ENCODE measurements at regions not wholly inside any gene's neighbourhood (a gene's known extent, or its start where the extent isn't known, plus 50 kb on each side); places are given as distances from the start of the nearest gene placed in this dataset.
"Not testable (repeated sequence)": the region's sequence is repeated elsewhere in the genome, so short reads cannot be mapped to it uniquely, and the experiment has no call there.

DNA sequence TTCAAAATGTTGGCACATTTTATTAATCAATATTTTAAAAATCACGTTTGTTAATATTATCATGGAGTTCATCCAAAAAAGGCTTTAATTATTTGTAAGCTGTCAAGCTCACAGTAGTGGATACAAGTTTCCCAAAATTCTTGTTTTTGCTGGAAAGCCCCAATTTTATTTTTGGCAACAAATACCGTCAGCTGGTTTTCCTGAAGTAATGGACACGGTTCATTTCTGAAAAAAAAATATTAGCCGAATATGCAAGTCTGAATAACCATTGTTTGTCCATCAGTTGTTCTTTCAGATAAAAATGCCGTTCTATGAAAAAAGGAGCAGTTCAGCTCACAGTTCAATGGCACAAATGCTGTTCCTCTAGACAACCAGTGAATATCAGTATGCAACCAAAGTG lies 101.5 kb upstream of the RAI14 start:
- Histone ChIP-seq H3K4me1 (no peaks in the 10 kb centered on the region), H3K36me3 (replicated peaks) (no peaks in the 10 kb centered on the region), H3K9me3 (no peaks in the 10 kb centered on the region), H3K27me3 (ENCODE audit: low read depth) (peaks cover 5% of the 10 kb centered on the region), H3K4me3 (no peak overlapping the region)
- no peak for DNase-seq (ENCODE audit: low spot score in 2 of 2)
- in situ Hi-C loops (cut with MboI; ENCODE audit: low sequenced_read_pairs): no loop called here

DNA sequence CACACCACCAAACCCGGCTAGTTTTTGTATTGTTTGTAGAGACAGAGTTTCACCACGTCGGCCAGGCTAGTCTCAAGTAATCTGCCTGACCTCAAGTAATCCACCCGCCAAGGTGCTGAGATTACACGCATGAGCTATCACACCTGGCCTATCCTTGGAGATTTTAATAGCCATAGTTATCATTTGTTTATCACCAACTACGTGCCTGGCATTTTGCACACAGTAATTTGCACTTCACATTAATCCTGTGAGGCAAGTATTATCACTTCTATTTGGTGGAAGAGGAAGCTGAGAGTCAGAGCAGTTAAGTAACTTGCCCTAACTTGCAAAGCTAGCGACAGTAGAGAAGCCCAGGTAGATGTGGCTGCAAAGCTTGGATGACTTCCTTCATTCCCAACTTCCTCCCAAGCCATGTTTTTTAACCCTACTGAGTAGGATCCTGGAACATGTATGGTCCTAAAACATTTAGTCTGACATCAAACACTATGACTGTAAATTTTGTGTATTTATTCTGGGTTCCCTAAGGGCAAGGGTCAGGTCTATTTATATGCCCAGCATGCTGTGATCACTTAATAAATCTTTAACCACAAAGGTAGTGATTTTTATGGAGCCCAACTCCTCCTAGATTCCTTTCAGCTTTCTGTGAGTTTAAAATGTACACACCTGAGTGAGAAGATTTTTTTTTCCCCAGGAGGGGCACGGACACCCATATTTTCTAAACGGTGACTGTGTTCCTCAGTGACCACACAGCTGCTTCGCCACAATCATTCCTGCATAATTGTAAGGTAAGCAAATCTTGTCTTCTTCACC lies 100.2 kb upstream of the RAI14 start:
- Histone ChIP-seq H3K4me3 (no peak overlapping the region), H3K36me3 (replicated peaks) (no peaks in the 10 kb centered on the region), H3K27me3 (ENCODE audit: low read depth) (peaks cover 5% of the 10 kb centered on the region), H3K4me1 (no peaks in the 10 kb centered on the region), H3K9me3 (no peaks in the 10 kb centered on the region)
- in situ Hi-C loops (cut with MboI; ENCODE audit: low sequenced_read_pairs): no loop called here
- no peak for DNase-seq (ENCODE audit: low spot score in 2 of 2)

DNA sequence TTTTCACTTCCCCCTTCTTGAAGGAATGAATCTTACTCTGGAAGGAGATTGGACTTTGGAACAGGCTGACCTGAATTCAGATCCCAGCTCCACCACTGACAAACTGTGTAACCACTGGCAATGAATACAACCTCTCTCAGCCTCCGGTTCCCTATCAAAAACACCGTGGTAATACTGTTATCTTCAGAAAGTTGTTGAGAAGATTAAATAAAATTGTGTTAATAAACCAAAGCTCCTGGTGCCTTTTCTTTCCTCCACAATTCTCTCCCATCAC lies 99.7 kb upstream of the RAI14 start:
- Histone ChIP-seq H3K36me3 (replicated peaks) (no peaks in the 10 kb centered on the region), H3K9me3 (no peaks in the 10 kb centered on the region), H3K4me1 (no peaks in the 10 kb centered on the region), H3K27me3 (ENCODE audit: low read depth) (peaks cover 5% of the 10 kb centered on the region), H3K4me3 (no peak overlapping the region)
- DNase-seq (ENCODE audit: low spot score in 2 of 2): no peak
- in situ Hi-C loops (cut with MboI; ENCODE audit: low sequenced_read_pairs): no loop called here

DNA sequence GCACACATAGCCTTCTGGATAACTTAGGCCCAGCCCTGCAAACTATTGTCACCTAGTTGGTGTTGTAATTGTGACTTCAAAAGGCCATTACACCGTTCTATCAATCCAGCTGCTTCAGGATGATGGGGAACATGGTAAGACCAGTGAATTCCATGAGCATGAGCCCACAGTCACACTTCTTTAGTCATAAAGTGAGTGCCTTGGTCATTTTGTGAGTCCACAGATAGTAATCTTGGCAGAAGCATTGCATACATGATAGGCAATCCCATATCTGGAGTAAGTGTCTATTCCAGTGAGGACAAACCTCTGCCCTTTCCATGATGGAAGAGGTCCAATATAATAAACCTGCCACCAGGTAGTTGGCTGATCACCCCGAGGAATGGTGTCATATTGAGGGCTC lies 94.5 kb upstream of the RAI14 start:
- H3K27me3 ChIP-seq (ENCODE audit: low read depth); in situ Hi-C loops (cut with MboI; ENCODE audit: low sequenced_read_pairs); H3K36me3 ChIP-seq (replicated peaks); H3K4me1 ChIP-seq; DNase-seq (ENCODE audit: low spot score in 2 of 2); H3K4me3 ChIP-seq; H3K9me3 ChIP-seq: not testable (repeated sequence)

DNA sequence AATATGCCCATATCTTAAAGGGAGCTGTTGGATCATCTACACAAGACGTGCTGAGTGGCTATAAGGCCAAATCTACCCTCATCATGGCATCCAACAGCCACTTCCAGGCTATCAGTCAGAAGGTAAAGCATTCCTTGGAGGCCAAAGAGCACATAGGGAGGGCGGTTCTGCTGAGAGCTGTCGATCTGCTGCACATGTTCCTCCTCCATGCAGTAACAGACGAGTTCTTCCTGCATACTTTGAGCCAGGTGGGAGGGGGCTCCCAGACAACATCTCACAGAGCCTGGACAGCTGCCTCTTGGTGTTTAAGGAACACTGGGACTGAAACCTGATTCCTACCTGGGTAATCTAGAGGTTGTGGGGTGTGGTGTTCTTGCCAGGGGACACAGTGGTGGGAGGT lies 93.3 kb upstream of the RAI14 start:
- Histone ChIP-seq H3K36me3 (replicated peaks) (no peaks in the 10 kb centered on the region), H3K4me1 (no peaks in the 10 kb centered on the region), H3K9me3 (no peaks in the 10 kb centered on the region), H3K4me3 (no peak overlapping the region), H3K27me3 (ENCODE audit: low read depth) (peaks cover 5% of the 10 kb centered on the region)
- DNase-seq (ENCODE audit: low spot score in 2 of 2): no peak
- in situ Hi-C loops (cut with MboI; ENCODE audit: low sequenced_read_pairs): no loop called here

DNA sequence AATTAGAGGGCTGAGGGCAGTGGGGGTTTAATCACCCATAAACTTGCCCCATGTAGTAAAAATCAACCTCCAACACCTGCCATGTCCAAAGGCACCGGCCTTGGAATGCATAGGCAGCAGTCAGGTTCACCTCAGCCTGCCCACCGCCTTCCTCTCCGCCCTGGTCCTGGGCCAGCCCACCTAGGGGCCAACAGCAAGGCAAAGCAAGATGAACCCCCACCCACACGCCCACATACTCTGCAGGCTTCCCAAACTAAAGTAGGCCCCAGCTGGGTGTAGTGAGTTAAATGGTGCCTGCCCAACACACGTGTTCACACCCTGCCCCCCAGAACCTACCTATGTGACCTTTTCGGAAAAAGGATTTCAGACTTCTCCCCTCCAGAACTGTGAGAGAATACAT lies 92.9 kb upstream of the RAI14 start:
- no peaks in the 10 kb centered on the region for H3K9me3 ChIP-seq
- H3K36me3 ChIP-seq (replicated peaks): no peaks in the 10 kb centered on the region
- H3K4me1 ChIP-seq: no peaks in the 10 kb centered on the region
- in situ Hi-C loops (cut with MboI; ENCODE audit: low sequenced_read_pairs): no loop called here
- no peak overlapping the region for H3K4me3 ChIP-seq
- no peak for DNase-seq (ENCODE audit: low spot score in 2 of 2)
- peaks cover 2% of the 10 kb centered on the region for H3K27me3 ChIP-seq (ENCODE audit: low read depth)

DNA sequence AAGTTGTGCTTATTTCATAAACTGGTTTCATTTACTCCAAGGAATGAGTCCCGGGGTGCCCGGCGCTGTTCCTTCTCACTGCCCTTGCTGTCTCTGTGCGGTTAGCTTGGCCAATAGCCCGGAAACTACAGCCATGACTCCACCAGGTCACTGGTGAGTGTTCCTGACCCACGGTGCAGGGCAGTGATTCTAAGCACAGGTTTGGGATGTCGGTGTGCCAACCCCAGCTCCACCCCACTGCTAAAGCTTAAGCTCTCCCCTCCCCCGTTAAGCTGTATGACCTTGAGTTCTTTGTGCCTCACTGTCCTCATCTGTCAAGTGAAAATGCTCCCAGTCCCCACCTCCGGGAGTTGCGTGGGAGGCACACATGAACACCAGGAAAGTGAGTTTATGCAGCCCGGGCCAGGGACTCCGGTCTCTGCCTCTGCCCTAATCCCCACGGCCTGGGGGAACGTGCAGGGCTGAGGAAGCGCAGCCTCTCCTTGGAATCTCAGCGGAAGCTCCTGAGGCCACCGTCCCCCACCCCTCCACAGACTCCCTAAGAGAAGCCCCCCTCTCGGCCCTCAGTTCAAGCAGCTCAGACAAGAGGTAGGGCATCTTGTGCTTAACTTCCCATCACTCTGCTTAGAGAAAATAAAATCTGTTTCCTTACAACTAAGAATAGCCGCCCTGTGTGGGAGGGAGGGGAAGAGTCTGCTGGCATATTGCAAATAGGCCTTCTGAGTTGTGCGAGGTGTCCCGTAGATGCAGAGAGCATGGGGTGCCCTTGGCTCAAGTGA lies 92.0 kb upstream of the RAI14 start:
- no peak overlapping the region for H3K4me3 ChIP-seq
- in situ Hi-C loops (cut with MboI; ENCODE audit: low sequenced_read_pairs): no loop called here
- no peaks in the 10 kb centered on the region for H3K9me3 ChIP-seq
- peak in 1 of 2 experiments; percentile 31 for DNase-seq (ENCODE audit: low spot score in 2 of 2)
- H3K27me3 ChIP-seq (ENCODE audit: low read depth): no peaks in the 10 kb centered on the region; the same call in 1 of the 2 replicates
- H3K4me1 ChIP-seq: no peaks in the 10 kb centered on the region
- H3K36me3 ChIP-seq (replicated peaks): no peaks in the 10 kb centered on the region

DNA sequence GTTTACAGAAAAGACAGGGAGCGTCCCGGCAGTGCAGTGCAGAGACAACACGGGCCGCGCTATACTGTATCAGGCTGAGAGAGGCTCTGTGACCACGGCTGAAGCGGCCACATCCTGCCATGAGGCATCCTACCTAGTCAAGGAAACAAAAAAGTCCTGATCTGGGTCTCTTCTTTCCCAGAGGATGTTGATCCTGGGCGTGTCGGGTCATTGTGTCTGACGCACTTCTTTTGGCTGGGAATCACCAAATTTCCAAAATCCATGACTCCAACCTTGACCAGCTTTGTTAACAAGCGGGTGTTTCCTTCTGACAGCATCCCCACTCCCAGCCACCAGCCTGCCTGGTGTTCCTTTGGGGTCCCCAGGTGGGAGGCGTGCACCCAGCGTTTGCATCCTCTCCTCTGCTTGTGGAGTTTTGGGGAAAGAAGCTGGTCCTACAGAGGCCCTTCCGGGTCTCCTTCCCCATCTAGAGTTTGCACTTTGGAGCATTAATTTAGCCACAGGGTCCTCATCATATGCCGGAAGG lies 91.4 kb upstream of the RAI14 start:
- H3K9me3 ChIP-seq: no peaks in the 10 kb centered on the region
- DNase-seq (ENCODE audit: low spot score in 2 of 2): no peak
- in situ Hi-C loops (cut with MboI; ENCODE audit: low sequenced_read_pairs): no loop called here
- H3K4me3 ChIP-seq: no peak overlapping the region
- H3K27me3 ChIP-seq (ENCODE audit: low read depth): no peaks in the 10 kb centered on the region; the same call in 1 of the 2 replicates
- no peaks in the 10 kb centered on the region for H3K36me3 ChIP-seq (replicated peaks)
- no peaks in the 10 kb centered on the region for H3K4me1 ChIP-seq

DNA sequence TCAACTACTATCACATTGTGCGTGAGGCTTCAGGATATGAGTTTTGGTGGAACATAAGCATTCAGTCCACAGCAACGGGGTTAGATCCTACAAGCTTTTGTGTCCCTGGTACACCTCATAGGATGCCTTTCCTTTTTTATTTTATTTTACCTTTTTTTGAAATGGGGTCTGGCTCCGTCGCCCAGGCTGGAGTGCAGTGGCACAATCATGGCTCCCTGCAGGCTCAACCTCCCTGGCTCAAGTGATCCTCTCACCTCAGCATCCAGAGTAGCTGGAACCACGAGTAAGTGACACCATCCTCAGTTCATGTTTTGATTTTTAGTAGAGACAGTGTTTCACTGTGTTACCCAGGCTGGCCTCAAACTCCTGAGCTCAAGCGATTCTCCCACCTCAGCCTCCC lies 86.0 kb upstream of the RAI14 start:
- H3K4me1 ChIP-seq: no peaks in the 10 kb centered on the region
- no peak for DNase-seq (ENCODE audit: low spot score in 2 of 2)
- H3K27me3 ChIP-seq (ENCODE audit: low read depth): peaks cover 3% of the 10 kb centered on the region; the same call in 1 of the 2 replicates
- H3K4me3 ChIP-seq: no peak overlapping the region
- in situ Hi-C loops (cut with MboI; ENCODE audit: low sequenced_read_pairs): no loop called here
- no peaks in the 10 kb centered on the region for H3K9me3 ChIP-seq
- H3K36me3 ChIP-seq (replicated peaks): no peaks in the 10 kb centered on the region

DNA sequence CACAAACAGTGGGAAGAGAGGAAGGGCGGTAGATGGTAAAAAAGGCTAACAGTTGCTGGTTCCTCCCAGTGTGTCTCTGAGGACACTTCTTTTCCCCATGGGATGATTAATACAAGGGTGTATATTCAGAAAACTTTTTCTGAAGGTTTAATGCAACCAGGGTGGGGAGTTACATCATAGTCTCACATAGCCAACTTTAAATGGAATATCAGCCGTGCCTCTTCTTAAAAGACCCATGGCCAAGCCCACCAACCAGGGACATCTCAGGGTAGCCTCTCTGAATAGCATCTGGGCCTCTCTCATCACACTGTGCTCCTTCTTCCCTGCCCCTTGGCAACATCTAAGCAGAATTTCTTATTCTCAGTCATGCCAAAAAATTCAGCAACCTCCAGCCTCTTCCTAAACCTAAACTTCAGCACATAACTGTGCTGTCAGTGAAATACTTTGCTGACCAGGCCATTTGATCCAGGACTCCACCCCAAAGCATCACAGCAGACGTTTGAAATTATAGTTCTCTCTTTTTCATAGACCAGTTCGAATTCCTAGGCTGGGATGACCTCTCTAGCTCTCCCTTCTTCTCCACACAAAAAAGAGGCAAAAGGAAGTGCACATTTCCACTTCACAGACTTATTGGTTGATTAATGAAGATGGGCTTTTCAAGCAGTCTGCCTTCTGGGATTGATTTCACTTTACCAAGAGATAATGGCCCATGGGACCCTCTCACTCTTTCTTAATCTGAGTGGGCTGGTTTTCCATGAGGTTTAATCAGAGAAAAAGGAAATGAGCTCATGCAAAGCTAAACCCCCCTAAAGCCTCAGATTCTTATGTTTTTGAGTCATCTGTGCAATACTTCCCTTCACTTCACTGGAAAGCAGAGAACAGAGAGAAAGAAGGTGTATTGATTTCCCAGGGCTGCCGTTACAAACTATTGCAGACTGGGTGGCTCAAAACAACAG lies 85.1 kb upstream of the RAI14 start:
- Histone ChIP-seq H3K9me3 (no peaks in the 10 kb centered on the region), H3K4me1 (no peaks in the 10 kb centered on the region), H3K4me3 (no peak overlapping the region), H3K27me3 (ENCODE audit: low read depth) (peaks cover 8% of the 10 kb centered on the region; the same call in 1 of the 2 replicates), H3K36me3 (replicated peaks) (no peaks in the 10 kb centered on the region)
- DNase-seq (ENCODE audit: low spot score in 2 of 2): no peak
- in situ Hi-C loops (cut with MboI; ENCODE audit: low sequenced_read_pairs): no loop called here

DNA sequence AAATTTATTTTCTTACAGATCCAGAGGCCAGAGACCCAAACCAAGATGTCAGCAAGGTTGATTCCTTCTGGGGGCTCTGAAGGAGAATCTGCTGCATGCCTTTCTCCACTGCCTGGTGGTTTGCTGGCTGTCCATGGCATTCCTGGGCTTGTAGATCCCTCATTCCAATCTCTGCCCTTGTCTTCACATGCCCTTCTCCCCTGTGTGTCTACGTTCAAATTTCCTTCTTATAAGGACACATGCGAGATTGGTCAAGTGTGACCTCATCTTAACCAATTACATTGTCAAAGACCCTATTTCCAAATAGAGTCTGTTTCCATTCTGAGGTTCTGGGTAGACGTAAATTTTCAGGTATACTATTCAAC lies 84.5 kb upstream of the RAI14 start:
- Histone ChIP-seq H3K4me1 (no peaks in the 10 kb centered on the region), H3K9me3 (no peaks in the 10 kb centered on the region), H3K36me3 (replicated peaks) (no peaks in the 10 kb centered on the region), H3K27me3 (ENCODE audit: low read depth) (peaks cover 8% of the 10 kb centered on the region; the same call in 1 of the 2 replicates), H3K4me3 (no peak overlapping the region)
- in situ Hi-C loops (cut with MboI; ENCODE audit: low sequenced_read_pairs): no loop called here
- no peak for DNase-seq (ENCODE audit: low spot score in 2 of 2)

DNA sequence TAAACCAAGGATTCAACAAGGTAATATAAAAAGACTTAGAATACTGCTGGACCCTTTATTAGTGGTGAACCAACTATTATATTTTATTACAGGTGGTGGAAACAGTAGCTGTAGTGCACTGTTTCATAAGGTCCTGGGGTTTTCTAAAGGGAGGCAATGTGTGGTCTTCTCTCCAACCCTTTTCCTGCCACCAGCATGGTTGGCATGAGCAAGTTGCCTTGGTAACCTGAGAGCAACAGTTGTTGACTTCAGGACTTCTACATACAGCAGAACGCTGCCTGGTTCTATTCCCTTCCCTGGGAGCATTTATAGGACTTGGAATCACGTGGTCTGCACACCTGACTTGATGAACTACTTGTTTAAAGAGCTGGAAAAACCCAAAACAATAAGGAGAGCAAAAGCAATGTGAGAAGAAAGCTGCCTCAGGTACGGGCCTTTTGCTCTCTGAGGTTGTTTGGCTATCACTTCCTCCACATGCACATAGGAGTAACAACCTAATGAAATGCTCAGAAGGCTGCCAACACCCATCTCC lies 81.1 kb upstream of the RAI14 start:
- Histone ChIP-seq H3K4me1 (no peaks in the 10 kb centered on the region), H3K9me3 (no peaks in the 10 kb centered on the region), H3K27me3 (ENCODE audit: low read depth) (0 out of 2 replicates have a peak, but pooled peaks cover 8% of the 10 kb centered on the region), H3K4me3 (no peak overlapping the region), H3K36me3 (replicated peaks) (no peaks in the 10 kb centered on the region)
- in situ Hi-C loops (cut with MboI; ENCODE audit: low sequenced_read_pairs): no loop called here
- DNase-seq (ENCODE audit: low spot score in 2 of 2): no peak

DNA sequence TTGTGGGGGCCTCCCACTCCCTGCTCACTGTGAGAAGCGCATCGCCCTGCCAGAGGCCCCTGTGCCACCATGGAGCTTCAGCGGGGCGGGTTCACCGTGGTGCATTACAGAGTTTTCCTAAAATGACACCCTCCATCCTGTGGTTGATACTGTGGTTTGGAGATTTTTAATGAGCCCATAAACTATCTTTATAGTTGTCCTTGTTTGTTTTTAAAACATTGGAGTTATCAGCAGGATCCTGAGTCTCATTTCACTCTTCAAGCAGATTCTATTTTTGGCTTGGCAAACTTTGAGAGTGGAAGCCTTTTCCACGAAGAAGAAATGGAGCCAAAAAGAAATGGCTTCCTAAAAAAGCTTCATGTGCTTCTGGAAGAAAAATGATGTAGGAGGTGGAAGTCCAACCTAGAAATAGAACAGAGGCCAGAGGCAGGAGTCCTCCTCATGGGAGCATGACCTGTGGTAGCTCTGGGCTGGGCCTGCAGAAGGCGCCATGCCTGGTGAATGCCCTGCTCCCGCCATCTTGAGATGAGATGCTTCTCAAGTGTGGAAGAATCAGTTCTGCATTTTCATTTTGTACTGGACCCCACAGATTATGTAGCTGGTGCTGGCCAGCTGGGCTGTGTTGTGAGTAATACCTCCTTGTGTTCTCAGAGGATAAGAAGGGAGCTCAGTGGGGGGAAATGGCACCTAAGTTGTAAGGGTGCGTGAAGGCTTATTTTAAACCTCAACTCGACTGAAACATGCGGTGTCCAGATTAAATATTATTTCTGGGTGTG lies 79.0 kb upstream of the RAI14 start:
- Histone ChIP-seq H3K36me3 (replicated peaks) (no peaks in the 10 kb centered on the region), H3K4me1 (no peaks in the 10 kb centered on the region), H3K4me3 (no peak overlapping the region), H3K27me3 (ENCODE audit: low read depth) (peaks cover 12% of the 10 kb centered on the region), H3K9me3 (no peaks in the 10 kb centered on the region)
- no peak for DNase-seq (ENCODE audit: low spot score in 2 of 2)
- in situ Hi-C loops (cut with MboI; ENCODE audit: low sequenced_read_pairs): no loop called here
